ENCODE measurements at regions not wholly inside any gene's neighbourhood (a gene's known extent, or its start where the extent isn't known, plus 50 kb on each side); places are given as distances from the start of the nearest gene placed in this dataset.
"Not testable (repeated sequence)": the region's sequence is repeated elsewhere in the genome, so short reads cannot be mapped to it uniquely, and the experiment has no call there.

- H3K4me3 Mint-ChIP-seq: no peak overlapping the region
- H3K27ac Mint-ChIP-seq: no peak overlapping the region
- no peaks in the 10 kb centered on the region for H3K27me3 Mint-ChIP-seq
- no peaks in the 10 kb centered on the region for H3K36me3 Mint-ChIP-seq
- peaks cover 27% of the 10 kb centered on the region for H3K4me1 Mint-ChIP-seq (ENCODE audit: low read depth)
- H3K9me3 Mint-ChIP-seq (ENCODE audit: low read depth): no peaks in the 10 kb centered on the region
These were observed 84.1 kb upstream of the ZNF800 start for GRCh38 chr7:127476618-127477017.

GRCh38 chr7:127474457-127474856, 81.9 kb upstream of the ZNF800 start:
- Mint-ChIP-seq H3K4me3 (no peak overlapping the region), H3K4me1 (ENCODE audit: low read depth) (peaks cover 27% of the 10 kb centered on the region), H3K36me3 (no peaks in the 10 kb centered on the region), H3K9me3 (ENCODE audit: low read depth) (no peaks in the 10 kb centered on the region), H3K27ac (no peak overlapping the region), H3K27me3 (no peaks in the 10 kb centered on the region)

- peaks cover 1% of the 10 kb centered on the region for H3K27me3 Mint-ChIP-seq
- no peak overlapping the region for H3K4me3 Mint-ChIP-seq
- no peaks in the 10 kb centered on the region for H3K9me3 Mint-ChIP-seq (ENCODE audit: low read depth)
- H3K36me3 Mint-ChIP-seq: no peaks in the 10 kb centered on the region
- H3K27ac Mint-ChIP-seq: no peak overlapping the region
- H3K4me1 Mint-ChIP-seq (ENCODE audit: low read depth): peaks cover 18% of the 10 kb centered on the region
These were observed 80.9 kb upstream of the ZNF800 start for GRCh38 chr7:127473409-127473808.

- no peaks in the 10 kb centered on the region for H3K27me3 Mint-ChIP-seq
- no peak overlapping the region for H3K4me3 Mint-ChIP-seq
- no peaks in the 10 kb centered on the region for H3K9me3 Mint-ChIP-seq (ENCODE audit: low read depth)
- H3K27ac Mint-ChIP-seq: no peak overlapping the region
- H3K36me3 Mint-ChIP-seq: peaks cover 6% of the 10 kb centered on the region
- H3K4me1 Mint-ChIP-seq (ENCODE audit: low read depth): no peaks in the 10 kb centered on the region
These were observed 67.6 kb upstream of the ZNF800 start for GRCh38 chr7:127460077-127460476.

- not testable (repeated sequence) for H3K27ac Mint-ChIP-seq; H3K27me3 Mint-ChIP-seq; H3K9me3 Mint-ChIP-seq (ENCODE audit: low read depth); H3K4me3 Mint-ChIP-seq
- peaks cover 22% of the 10 kb centered on the region for H3K4me1 Mint-ChIP-seq (ENCODE audit: low read depth)
- H3K36me3 Mint-ChIP-seq: peaks cover 14% of the 10 kb centered on the region
These were observed 58.8 kb upstream of the ZNF800 start for GRCh38 chr7:127451258-127451657.

GRCh38 chr7:127448566-127448965, 56.1 kb upstream of the ZNF800 start:
- H3K27ac Mint-ChIP-seq: no peak overlapping the region
- H3K4me3 Mint-ChIP-seq: no peak overlapping the region
- H3K9me3 Mint-ChIP-seq (ENCODE audit: low read depth): no peaks in the 10 kb centered on the region
- peaks cover 11% of the 10 kb centered on the region for H3K36me3 Mint-ChIP-seq
- H3K4me1 Mint-ChIP-seq (ENCODE audit: low read depth): peaks cover 22% of the 10 kb centered on the region
- H3K27me3 Mint-ChIP-seq: no peaks in the 10 kb centered on the region

- H3K4me1 Mint-ChIP-seq (ENCODE audit: low read depth): peaks cover 22% of the 10 kb centered on the region
- H3K9me3 Mint-ChIP-seq (ENCODE audit: low read depth): no peaks in the 10 kb centered on the region
- no peak overlapping the region for H3K27ac Mint-ChIP-seq
- no peaks in the 10 kb centered on the region for H3K27me3 Mint-ChIP-seq
- no peak overlapping the region for H3K4me3 Mint-ChIP-seq
- peaks cover 10% of the 10 kb centered on the region for H3K36me3 Mint-ChIP-seq
These were observed 54.9 kb upstream of the ZNF800 start for GRCh38 chr7:127447326-127447945.

- Mint-ChIP-seq H3K4me1 (ENCODE audit: low read depth) (peaks cover 20% of the 10 kb centered on the region), H3K27me3 (no peaks in the 10 kb centered on the region), H3K4me3 (no peak overlapping the region), H3K9me3 (ENCODE audit: low read depth) (no peaks in the 10 kb centered on the region), H3K36me3 (peaks cover 7% of the 10 kb centered on the region), H3K27ac (no peak overlapping the region)
These were observed 54.3 kb upstream of the ZNF800 start for GRCh38 chr7:127446842-127447241.

Data from activated naive CD8-positive, alpha-beta T cell (primary cell).